RWPE1 (cell line): ENCODE measurements at regions not wholly inside any gene's neighbourhood (a gene's known extent, or its start where the extent isn't known, plus 50 kb on each side); places are given as distances from the start of the nearest gene placed in this dataset.

ENCODE experiments used
- CTCF ChIA-PET: fragments of 350-600 bp; sonication (Branson Sonifier 250); formaldehyde crosslinking; extraction: SDS; loops from one replicate; lab custom pipeline; 2021; lab: Yijun Ruan, JAX
- POLR2A ChIA-PET: fragments of 400-600 bp; formaldehyde crosslinking; extraction: SDS; loops from one replicate; lab custom pipeline; 2020; ENCODE audit warnings: antibody characterized with exemption; ENCODE audit not compliant: low non-redundant PET; lab: Yijun Ruan, JAX
- DNase-seq: peaks from one replicate; pipeline ENCODE4 v3.0.0; 2012; ENCODE audit warnings: low spot score
- H3K27ac ChIP-seq: fragments of 450-650 bp; 2 replicates; pipeline ENCODE4 v1.5.1; 2017
- TF ChIP-seq, protein P1 (sequence below): fragments of 450-650 bp; conservative IDR thresholded peaks from 2 replicates; pipeline ENCODE4 v1.5.1; 2017; ENCODE audit warnings: low read depth, mild to moderate bottlenecking

DNA sequence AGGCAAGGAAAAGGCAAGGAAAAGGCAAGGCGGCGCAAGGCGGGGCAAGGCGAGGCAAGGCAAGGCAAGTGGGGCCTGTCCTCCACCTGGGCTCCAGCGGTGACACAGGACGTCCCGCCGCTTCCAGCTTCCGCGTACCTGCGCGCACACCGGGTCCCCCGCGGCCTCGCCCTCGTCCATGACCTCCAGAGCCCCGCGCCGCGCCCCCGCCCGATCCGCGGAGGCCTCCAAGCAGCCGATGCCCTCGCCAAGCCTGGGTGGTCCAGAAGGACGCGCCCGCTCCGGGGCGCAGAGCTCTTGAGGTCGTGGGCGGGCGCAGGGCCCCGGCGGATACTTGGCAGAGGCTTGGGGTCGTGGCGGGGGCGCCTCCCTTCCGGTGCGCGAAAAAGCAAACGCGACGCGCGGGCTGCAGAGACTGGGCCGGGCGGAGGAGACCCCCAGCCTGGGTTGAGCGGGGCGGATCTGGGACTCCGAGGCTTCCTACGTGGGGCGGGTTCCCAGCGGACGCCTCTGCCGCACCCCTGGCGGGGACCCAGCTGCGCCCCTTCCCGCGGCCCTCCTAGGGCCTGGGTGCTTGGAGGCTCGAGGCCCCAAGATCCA, 60.8 kb upstream of the EIF5 start:
- CTCF ChIA-PET = interaction anchor here (1.7 kb wide), 1 partner anchor 146 kb away, joined by 4 read pairs; no protein-coding TSS in a partner anchor
- DNase-seq = no peak
- POLR2A ChIA-PET = no interaction called here
- H3K27ac ChIP-seq = no peak overlapping the region
- TF ChIP-seq, protein P1, sequence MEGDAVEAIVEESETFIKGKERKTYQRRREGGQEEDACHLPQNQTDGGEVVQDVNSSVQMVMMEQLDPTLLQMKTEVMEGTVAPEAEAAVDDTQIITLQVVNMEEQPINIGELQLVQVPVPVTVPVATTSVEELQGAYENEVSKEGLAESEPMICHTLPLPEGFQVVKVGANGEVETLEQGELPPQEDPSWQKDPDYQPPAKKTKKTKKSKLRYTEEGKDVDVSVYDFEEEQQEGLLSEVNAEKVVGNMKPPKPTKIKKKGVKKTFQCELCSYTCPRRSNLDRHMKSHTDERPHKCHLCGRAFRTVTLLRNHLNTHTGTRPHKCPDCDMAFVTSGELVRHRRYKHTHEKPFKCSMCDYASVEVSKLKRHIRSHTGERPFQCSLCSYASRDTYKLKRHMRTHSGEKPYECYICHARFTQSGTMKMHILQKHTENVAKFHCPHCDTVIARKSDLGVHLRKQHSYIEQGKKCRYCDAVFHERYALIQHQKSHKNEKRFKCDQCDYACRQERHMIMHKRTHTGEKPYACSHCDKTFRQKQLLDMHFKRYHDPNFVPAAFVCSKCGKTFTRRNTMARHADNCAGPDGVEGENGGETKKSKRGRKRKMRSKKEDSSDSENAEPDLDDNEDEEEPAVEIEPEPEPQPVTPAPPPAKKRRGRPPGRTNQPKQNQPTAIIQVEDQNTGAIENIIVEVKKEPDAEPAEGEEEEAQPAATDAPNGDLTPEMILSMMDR = no peak

DNA sequence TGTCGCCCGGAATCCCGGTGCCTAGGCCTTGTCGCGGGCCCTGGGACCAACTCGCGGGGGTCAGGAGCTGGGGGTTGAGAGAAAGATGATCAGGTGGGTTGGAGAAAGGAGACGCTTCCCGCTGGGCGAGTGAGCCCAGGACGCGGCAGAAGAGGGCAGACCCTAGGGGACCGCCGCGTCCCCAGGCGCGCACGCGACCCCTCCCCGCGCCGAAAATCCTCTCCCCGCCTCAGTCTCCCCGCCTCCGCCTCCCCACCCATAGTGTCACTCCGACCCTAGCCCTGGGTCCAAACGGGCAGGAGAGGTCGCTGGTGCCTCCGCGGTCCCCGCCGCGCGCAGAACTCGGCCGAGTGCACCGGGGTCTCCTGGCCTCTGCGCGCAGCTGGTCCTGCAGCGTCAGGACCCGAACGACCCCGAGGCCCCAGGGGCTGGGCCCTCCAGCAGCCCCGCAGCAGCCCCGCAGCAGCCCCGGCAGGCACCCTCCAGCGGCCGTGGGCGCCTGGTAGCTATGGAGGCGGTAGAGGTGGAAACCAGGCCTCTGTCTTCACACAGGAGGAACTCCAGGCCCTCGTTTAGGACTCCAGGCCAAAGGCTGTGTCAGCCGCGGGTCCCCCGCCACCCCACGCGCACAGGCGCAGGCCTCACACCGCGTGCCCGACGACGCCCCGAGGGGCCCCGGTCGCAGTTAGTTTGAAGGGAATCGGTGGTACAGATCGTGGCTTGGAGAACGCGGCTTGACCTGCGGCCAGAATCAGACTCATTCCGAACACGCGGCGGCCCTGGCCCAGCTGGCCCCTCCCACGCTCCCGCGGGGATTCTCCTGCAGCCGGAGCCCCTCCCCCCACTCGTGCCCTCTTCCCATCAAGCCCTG, 60.1 kb upstream of the EIF5 start:
- TF ChIP-seq, protein P1 = no peak
- POLR2A ChIA-PET = no interaction called here
- H3K27ac ChIP-seq = no peak overlapping the region
- DNase-seq = no peak
- CTCF ChIA-PET = interaction anchor here (0.5 to 1.7 kb wide), 2 partner anchors 29 to 147 kb away, joined by 3 to 4 read pairs; no protein-coding TSS in a partner anchor

DNA sequence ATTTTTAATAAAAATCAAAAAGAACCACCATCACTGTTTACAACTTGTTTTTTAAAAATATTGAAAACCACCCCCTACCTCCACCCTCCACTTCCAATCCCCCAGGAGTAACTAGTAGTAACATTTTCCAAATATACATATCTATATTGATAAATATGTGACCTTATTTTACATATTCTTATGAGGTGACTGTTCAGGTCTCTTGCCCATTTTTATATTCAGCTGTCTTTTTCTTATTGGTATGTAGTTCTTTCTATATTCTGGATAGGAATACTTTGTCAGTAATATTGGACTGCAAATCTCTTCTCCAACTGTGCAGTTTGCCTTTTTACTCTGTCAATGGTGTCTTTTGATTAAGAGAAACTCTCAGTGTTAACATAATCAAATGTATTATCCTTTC, 59.0 kb upstream of the EIF5 start:
- H3K27ac ChIP-seq = no peak overlapping the region
- CTCF ChIA-PET = interaction anchor here (0.6 kb wide), 1 partner anchor 177 kb away, joined by 3 read pairs; no protein-coding TSS in a partner anchor

DNA sequence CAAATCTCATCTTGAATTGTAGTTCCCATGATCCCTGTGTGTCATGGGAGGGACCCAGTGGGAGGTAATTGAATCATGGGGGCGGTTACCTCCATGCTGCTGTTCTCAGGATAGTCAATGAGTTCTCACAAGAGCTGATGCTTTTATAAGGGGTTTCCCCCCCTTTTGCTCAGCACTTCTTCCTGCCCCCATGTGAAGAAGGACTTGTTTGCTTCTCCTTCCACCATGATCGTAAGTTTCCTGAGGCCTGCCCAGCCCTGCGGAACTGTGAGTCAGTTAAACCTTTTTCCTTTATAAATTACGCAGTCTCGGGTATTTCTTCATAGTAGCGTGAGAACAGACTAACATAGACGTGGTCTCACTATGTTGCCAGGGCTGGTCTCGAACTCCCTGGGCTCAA, 56.1 kb upstream of the EIF5 start:
- TF ChIP-seq, protein P1 = no peak
- no peak for DNase-seq
- ChIA-PET CTCF (interaction anchor here (0.7 kb wide), 1 partner anchor 219 kb away, joined by 3 read pairs; no protein-coding TSS in a partner anchor), POLR2A (no interaction called here)
- no peak overlapping the region for H3K27ac ChIP-seq

More for the DNA sequence above, 59.0 kb upstream of the EIF5 start:
- TF ChIP-seq, protein P1 = no peak
- no peak for DNase-seq
- POLR2A ChIA-PET = no interaction called here

DNA sequence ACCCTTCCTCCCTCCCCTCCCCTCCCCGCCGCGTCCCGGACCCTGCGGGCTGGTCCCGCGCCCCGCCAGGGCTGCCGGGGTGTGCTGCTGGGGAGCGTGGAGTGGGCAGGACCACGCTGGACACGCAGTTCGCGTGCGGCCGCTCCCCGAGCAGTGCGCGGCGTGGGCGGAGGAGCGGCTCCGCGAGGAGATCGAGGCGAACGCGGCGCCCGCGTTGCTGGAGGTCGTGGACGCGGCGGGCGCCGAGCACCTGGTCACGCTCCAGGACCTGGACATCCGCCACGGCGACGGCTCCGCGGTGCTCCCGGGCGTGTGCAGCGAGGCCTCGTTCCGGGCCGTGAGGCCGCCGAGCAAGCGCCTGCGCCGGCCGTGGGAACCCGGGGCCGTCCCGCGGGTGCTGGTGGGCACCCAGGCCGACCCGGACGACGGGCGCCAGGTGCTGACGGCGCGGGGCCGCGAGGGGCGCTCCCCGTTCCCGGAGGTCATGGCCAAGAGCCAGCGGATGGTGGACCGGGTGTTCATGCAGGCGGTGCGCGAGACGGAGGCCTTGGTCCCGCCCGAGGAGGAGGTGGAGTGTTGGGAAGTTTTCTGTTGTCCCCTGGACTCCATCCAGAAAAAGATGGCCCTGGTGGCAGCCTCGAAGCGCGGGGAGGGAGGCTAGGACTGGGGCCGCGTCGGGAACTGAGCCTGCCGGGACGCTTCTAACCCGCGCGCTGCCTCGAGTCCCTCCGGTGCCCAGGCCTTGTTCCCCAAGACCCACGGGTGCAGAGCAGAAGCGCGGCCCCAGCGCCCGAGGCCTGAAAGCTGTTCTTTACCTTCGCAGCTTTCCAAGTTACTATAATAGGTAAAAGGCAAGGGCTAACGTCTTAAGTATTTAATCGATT, 54.7 kb upstream of the EIF5 start:
- ChIA-PET CTCF (interaction anchor here (1.0 kb wide), 1 partner anchor 175 kb away, joined by 4 read pairs; no protein-coding TSS in a partner anchor), POLR2A (no interaction called here)
- TF ChIP-seq, protein P1 = no peak
- no peak for DNase-seq
- no peak overlapping the region for H3K27ac ChIP-seq
